Ishikawa (cell line): ENCODE measurements at regions not wholly inside any gene's neighbourhood (a gene's known extent, or its start where the extent isn't known, plus 50 kb on each side); places are given as distances from the start of the nearest gene placed in this dataset.

ENCODE experiments used
- CEBPB ChIP-seq: IDR thresholded peaks from 2 replicates; pipeline ENCODE4 v1.6.1; 2012
- CREB1 ChIP-seq: IDR thresholded peaks from 2 replicates; pipeline ENCODE4 v1.6.1; 2012; ENCODE audit warnings: low read depth
- EGR1 ChIP-seq: IDR thresholded peaks from 2 replicates; pipeline ENCODE4 v1.6.1; 2012
- EP300 ChIP-seq: IDR thresholded peaks from 2 replicates; pipeline ENCODE4 v1.6.1; 2012; ENCODE audit warnings: borderline replicate concordance
- FOXM1 ChIP-seq: IDR thresholded peaks from 2 replicates; pipeline ENCODE4 v1.6.1; 2012; ENCODE audit warnings: low read depth, borderline replicate concordance
- NFIC ChIP-seq: IDR thresholded peaks from 2 replicates; pipeline ENCODE4 v1.6.1; 2012
- RAD21 ChIP-seq: IDR thresholded peaks from 2 replicates; pipeline ENCODE4 v1.6.1; 2012; ENCODE audit warnings: low read depth
- TAF1 ChIP-seq: IDR thresholded peaks from 2 replicates; pipeline ENCODE4 v1.6.1; 2012; ENCODE audit warnings: low read depth, mild to moderate bottlenecking
- TCF12 ChIP-seq: IDR thresholded peaks from 2 replicates; pipeline ENCODE4 v1.6.1; 2012; ENCODE audit warnings: low read depth
- TEAD4 ChIP-seq: IDR thresholded peaks from 2 replicates; pipeline ENCODE4 v1.6.1; 2012
- YY1 ChIP-seq: IDR thresholded peaks from 2 replicates; pipeline ENCODE4 v1.6.1; 2012; ENCODE audit warnings: low read depth
- ZBTB7A ChIP-seq: IDR thresholded peaks from 2 replicates; pipeline ENCODE4 v1.6.1; 2012; ENCODE audit warnings: low read depth
- TF ChIP-seq, protein P1 (sequence below): IDR thresholded peaks from 2 replicates; pipeline ENCODE4 v1.6.1; 2012
- TF ChIP-seq, protein P2 (sequence below): IDR thresholded peaks from 2 replicates; pipeline ENCODE4 v1.6.1; 2012; ENCODE audit warnings: low read depth, mild to moderate bottlenecking
- TF ChIP-seq, protein P3 (sequence below): IDR thresholded peaks from 2 replicates; pipeline ENCODE4 v1.6.1; 2012

DNA sequence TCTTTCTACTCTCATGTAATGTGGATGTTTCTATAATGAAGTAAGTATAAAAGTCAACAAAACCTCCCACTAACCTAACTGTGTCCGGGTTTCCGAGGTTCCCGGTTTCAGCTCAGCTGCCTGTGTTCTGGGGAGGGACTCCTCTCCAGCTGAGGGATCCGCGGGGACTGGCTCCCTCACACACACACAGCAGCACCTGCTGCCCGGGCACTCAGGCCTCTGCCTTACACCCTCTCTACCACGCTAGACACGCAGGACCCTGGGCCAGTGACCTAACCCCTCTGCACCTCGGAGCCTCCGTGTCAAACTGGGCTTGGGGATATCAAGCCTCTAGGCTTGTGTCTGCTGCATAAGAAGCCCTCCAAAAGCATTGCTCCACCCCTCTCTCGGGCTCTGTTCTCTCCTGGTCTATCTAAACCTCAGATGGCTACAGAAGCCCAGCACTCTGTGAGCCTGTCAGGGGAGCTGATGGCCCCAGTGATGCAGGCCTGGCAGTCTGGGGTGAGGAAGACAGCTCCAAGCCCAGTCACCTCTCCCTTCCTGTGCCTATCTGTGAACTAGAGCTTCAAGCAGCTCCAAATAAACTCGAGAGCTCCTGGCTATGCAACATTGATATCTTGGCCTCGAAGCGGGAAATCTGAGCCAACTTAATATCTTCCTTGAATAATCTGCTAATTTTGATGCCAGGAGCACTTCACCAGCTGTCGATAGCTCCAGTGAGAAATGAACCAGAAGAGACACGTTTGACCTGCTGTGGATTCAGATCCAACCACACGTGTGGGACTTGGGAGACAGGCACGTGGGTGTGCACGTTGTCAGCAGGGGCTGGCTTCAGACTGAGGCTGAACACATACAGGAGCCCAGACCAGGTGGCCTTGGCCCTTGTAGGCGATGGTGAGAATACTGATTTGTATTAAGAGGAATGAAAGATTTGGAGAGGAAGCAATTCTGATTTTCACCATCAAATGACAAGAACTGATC, 232.7 kb upstream of the B3GAT1 start:
- TF ChIP-seq, protein P1, sequence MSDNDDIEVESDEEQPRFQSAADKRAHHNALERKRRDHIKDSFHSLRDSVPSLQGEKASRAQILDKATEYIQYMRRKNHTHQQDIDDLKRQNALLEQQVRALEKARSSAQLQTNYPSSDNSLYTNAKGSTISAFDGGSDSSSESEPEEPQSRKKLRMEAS: no peak
- TF ChIP-seq, protein P2, sequence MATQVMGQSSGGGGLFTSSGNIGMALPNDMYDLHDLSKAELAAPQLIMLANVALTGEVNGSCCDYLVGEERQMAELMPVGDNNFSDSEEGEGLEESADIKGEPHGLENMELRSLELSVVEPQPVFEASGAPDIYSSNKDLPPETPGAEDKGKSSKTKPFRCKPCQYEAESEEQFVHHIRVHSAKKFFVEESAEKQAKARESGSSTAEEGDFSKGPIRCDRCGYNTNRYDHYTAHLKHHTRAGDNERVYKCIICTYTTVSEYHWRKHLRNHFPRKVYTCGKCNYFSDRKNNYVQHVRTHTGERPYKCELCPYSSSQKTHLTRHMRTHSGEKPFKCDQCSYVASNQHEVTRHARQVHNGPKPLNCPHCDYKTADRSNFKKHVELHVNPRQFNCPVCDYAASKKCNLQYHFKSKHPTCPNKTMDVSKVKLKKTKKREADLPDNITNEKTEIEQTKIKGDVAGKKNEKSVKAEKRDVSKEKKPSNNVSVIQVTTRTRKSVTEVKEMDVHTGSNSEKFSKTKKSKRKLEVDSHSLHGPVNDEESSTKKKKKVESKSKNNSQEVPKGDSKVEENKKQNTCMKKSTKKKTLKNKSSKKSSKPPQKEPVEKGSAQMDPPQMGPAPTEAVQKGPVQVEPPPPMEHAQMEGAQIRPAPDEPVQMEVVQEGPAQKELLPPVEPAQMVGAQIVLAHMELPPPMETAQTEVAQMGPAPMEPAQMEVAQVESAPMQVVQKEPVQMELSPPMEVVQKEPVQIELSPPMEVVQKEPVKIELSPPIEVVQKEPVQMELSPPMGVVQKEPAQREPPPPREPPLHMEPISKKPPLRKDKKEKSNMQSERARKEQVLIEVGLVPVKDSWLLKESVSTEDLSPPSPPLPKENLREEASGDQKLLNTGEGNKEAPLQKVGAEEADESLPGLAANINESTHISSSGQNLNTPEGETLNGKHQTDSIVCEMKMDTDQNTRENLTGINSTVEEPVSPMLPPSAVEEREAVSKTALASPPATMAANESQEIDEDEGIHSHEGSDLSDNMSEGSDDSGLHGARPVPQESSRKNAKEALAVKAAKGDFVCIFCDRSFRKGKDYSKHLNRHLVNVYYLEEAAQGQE: no peak
- TF ChIP-seq TCF12 (no peak), CREB1 (no peak), RAD21 (no peak), TEAD4 (no peak), EP300 (no peak), CEBPB (no peak), YY1 (no peak), FOXM1 (no peak), NFIC (no peak), TAF1 (no peak), EGR1 (no peak), ZBTB7A (no peak)
- TF ChIP-seq, protein P3, sequence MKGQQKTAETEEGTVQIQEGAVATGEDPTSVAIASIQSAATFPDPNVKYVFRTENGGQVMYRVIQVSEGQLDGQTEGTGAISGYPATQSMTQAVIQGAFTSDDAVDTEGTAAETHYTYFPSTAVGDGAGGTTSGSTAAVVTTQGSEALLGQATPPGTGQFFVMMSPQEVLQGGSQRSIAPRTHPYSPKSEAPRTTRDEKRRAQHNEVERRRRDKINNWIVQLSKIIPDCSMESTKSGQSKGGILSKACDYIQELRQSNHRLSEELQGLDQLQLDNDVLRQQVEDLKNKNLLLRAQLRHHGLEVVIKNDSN: no peak

DNA sequence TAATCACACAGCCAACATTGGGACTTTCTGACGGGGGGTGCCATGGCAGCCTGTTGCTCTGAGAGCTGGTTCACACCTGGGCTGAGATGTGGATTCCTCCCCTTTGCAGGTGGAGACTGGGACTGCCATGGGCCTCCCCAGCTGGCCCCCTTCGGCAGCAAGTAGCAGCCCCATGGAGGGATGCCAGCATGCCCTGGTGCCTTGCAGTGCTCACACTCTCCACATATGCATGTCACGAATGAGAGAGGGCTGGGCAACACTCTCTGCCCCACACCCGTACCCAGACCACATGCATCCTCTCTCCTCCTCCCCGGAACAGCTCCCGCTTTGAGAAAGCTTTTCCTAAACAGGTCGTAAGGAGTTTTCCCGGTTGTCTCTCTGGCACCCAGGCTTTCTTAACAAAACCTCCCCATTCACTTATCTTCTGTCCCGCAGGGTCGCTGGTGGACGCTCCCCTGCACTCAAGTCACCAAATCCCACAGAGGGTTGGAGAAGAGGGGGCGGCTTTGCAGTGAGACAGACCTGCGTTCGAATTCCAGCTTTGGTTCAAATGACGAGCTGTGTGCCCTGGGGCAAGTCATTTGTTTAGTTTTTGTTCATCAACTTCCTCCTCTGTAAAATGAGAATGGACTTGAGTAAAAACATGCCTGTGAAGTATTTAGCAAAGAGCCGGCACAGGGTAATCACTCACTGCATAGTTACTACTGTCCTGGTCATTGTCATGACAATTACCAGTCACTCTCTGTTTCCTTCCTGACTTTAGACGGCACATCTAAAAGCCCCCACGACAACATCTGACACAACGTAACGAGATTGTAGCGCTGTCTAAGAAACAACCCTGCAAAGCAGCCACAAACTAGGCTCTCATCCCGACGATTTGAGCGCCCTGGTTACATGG, 231.3 kb upstream of the B3GAT1 start:
- TF ChIP-seq TCF12 (no peak), RAD21 (no peak), FOXM1 (no peak), CREB1 (no peak), CEBPB (no peak), TEAD4 (no peak), TAF1 (no peak), YY1 (no peak), ZBTB7A (no peak), EGR1 (no peak), EP300 (no peak), NFIC (no peak)
- TF ChIP-seq, protein P3: no peak
- TF ChIP-seq, protein P1: no peak
- TF ChIP-seq, protein P2: no peak

DNA sequence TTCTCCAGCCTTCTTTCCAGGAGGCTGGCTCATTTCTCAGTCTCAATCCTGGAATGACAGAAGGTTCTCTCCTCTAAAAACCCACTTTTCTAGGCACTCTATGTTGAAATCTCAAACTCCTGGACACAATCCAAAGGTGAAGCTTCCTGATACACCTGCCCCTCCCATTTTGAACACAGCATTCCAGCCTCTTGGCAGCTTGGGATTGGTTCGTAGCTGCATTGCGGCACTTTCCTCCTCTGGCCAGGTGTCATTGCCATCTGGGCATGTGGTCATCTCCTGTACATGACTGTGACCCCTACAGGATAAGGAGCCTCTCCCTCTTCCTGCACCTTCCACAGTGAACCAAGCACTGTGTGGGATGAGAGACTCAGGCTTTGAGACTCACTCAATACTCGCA, 230.2 kb upstream of the B3GAT1 start:
- TF ChIP-seq YY1 (no peak), ZBTB7A (no peak), EP300 (no peak), NFIC (no peak), RAD21 (no peak), TEAD4 (no peak), TAF1 (no peak), TCF12 (no peak), EGR1 (no peak), CREB1 (no peak)
- TF ChIP-seq, protein P2: no peak
